GM10266 (cell line): ENCODE measurements at regions not wholly inside any gene's neighbourhood (a gene's known extent, or its start where the extent isn't known, plus 50 kb on each side); places are given as distances from the start of the nearest gene placed in this dataset.

Experiments
- DNase-seq: peaks from one replicate; pipeline ENCODE4 v3.0.0; 2012; ENCODE audit errors: extremely low spot score
- CTCF ChIP-seq: IDR thresholded peaks from 2 replicates; pipeline ENCODE4 v1.5.1; 2012; ENCODE audit warnings: mild to moderate bottlenecking, low read depth; ENCODE audit not compliant: control insufficient read depth, insufficient read depth; ENCODE audit errors: missing control alignments

- DNase-seq: no peak
- TF ChIP-seq CTCF: no peak
Measured at GRCh38 chr6:165229216-165229615, 80.2 kb downstream of the C6orf118 start.

GRCh38 chr6:165227644-165228329 lies 81.6 kb downstream of the C6orf118 start:
- DNase-seq: no peak

GRCh38 chr6:165223736-165224135 lies 85.7 kb downstream of the C6orf118 start:
- DNase-seq: no peak
- no peak for TF ChIP-seq CTCF

More at GRCh38 chr6:165227644-165228329, 81.6 kb downstream of the C6orf118 start:
- no peak for TF ChIP-seq CTCF

- no peak for DNase-seq
- no peak for TF ChIP-seq CTCF
Measured at GRCh38 chr6:165223101-165223500, 86.3 kb downstream of the C6orf118 start.

GRCh38 chr6:165222315-165223025 lies 86.9 kb downstream of the C6orf118 start:
- no peak for TF ChIP-seq CTCF
- no peak for DNase-seq

GRCh38 chr6:165220045-165220444 lies 89.4 kb downstream of the C6orf118 start:
- DNase-seq: no peak
- no peak for TF ChIP-seq CTCF

- no peak for TF ChIP-seq CTCF
- no peak for DNase-seq
Measured at GRCh38 chr6:165219629-165220028, 89.8 kb downstream of the C6orf118 start.
